Peyer's patch (tissue), 4 donors: ENCODE measurements at regions not wholly inside any gene's neighbourhood (a gene's known extent, or its start where the extent isn't known, plus 50 kb on each side); places are given as distances from the start of the nearest gene placed in this dataset.

Experiments
- DNase-seq, 3 donors: peaks; one replicate each; pipeline ENCODE4 v3.0.0-alpha.2; 2017 to 2019
- H3K27ac ChIP-seq, 4 donors: fragments of 200-600 bp; sonication (generic); one replicate each; pipeline ENCODE4 v1.5.1; 2016 to 2019
- H3K27me3 ChIP-seq, 2 donors: fragments of 200-600 bp; sonication (generic); one replicate each; pipeline ENCODE4 v1.5.1; 2019
- H3K36me3 ChIP-seq, 3 donors: fragments of 200-600 bp; sonication (generic); one replicate each; pipeline ENCODE4 v1.5.1; 2016 to 2019
- H3K4me1 ChIP-seq, 4 donors: fragments of 200-600 bp; sonication (generic); one replicate each; pipeline ENCODE4 v1.5.1; 2016 to 2019
- H3K4me3 ChIP-seq, 4 donors: fragments of 200-600 bp; sonication (generic); 1 replicate in 3 of 4; 2 replicates in 1 of 4; pipeline ENCODE4 v1.5.1; 2016 to 2019; ENCODE audit warnings: mild to moderate bottlenecking in 1 of 4
- H3K9me3 ChIP-seq, 4 donors: fragments of 200-600 bp; sonication (generic); one replicate each; pipeline ENCODE4 v1.5.1; 2016 to 2019; ENCODE audit warnings: mild to moderate bottlenecking in 1 of 4
- POLR2A ChIP-seq, 2 donors: fragments of 450-650 bp; IDR thresholded peaks; one replicate each; pipeline ENCODE4 v1.5.1; 2017; ENCODE audit warnings: antibody characterized with exemption in 2 of 2, mild to moderate bottlenecking in 2 of 2, moderate library complexity in 2 of 2
- TF ChIP-seq, protein P1 (sequence below), 6 experiments: fragments of 450-650 bp in 4 of 6; fragments of 200-600 bp in 2 of 6; sonication (generic) in 1 of 6; IDR thresholded peaks; one replicate each; pipeline ENCODE4 v1.5.1; 2017 to 2019; ENCODE audit warnings: antibody characterized with exemption in 6 of 6, mild to moderate bottlenecking in 3 of 6, moderate library complexity in 1 of 6

DNA sequence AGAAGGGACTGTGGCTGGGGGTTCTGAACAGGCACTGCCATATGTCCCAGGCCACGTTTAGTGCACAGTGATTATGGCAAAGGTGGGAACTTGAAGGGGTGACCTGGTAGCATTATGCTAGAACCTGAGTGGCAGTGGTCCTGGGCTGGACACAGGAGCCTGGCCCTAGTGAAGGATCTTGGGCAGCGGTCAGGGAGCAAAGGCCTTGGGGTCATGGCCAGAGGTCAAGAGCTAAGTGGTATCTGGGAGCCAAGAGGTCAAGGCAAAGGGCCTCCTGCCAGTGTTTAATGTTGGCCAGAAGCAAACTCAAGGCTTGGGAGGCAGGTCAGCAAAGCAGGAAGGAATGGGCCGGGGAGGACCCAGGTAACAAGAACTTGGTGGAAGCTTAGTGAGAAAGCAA lies 254.5 kb downstream of the CDH26 start:
- no peaks in the 10 kb centered on the region for H3K27me3 ChIP-seq
- no peaks in the 10 kb centered on the region for H3K4me1 ChIP-seq
- no peaks in the 10 kb centered on the region for H3K9me3 ChIP-seq
- TF ChIP-seq POLR2A (IDR thresholded peaks at IDR 0.05), result no peak
- TF ChIP-seq, protein P1, sequence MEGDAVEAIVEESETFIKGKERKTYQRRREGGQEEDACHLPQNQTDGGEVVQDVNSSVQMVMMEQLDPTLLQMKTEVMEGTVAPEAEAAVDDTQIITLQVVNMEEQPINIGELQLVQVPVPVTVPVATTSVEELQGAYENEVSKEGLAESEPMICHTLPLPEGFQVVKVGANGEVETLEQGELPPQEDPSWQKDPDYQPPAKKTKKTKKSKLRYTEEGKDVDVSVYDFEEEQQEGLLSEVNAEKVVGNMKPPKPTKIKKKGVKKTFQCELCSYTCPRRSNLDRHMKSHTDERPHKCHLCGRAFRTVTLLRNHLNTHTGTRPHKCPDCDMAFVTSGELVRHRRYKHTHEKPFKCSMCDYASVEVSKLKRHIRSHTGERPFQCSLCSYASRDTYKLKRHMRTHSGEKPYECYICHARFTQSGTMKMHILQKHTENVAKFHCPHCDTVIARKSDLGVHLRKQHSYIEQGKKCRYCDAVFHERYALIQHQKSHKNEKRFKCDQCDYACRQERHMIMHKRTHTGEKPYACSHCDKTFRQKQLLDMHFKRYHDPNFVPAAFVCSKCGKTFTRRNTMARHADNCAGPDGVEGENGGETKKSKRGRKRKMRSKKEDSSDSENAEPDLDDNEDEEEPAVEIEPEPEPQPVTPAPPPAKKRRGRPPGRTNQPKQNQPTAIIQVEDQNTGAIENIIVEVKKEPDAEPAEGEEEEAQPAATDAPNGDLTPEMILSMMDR (IDR thresholded peaks at IDR 0.05), result no peak
- H3K36me3 ChIP-seq, result no peaks in the 10 kb centered on the region
- no peak overlapping the region for H3K27ac ChIP-seq
- no peak for DNase-seq
- no peak overlapping the region for H3K4me3 ChIP-seq

DNA sequence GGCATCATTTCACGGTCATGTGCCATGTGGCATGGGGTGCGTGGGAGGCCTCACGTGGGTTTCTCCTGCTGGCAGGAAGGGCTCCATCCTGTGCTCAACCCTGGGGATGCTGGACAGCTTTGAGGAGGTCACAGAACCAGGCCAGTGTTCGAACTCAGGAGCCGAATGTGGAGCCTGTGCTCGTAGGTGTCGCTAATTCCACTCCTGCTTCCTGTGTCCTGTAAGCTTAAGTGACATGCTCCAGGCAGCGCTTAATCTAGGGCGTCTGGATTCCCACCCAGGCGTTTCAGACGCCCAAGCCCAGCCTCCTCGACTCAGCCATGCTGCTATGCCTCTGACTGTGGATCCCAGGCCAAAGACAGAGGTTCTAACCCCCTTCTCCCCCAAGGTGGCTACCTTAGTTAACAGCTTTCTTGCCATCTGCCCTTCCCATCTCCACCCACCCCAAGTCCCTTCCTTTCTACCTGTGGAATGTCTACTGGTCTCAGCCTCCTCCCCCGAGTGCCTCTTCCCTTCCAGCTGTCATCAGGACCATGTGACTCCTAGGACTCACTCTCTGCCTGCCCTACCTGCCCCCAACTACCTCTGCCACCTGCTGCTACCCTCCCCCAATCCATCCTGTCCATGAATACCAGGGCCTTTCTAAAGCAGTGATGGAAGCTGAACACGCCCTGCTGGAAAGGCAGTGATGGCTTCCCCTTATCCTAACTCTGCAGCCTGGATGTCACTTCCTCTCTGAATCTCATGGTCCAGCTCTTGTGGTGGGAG lies 255.1 kb downstream of the CDH26 start:
- no peak overlapping the region for H3K27ac ChIP-seq
- H3K4me3 ChIP-seq, result no peak overlapping the region
- no peak for TF ChIP-seq POLR2A (IDR thresholded peaks at IDR 0.05)
- TF ChIP-seq, protein P1 (IDR thresholded peaks at IDR 0.05), result no peak
- no peaks in the 10 kb centered on the region for H3K4me1 ChIP-seq
- H3K27me3 ChIP-seq, result no peaks in the 10 kb centered on the region
- no peaks in the 10 kb centered on the region for H3K36me3 ChIP-seq
- no peaks in the 10 kb centered on the region for H3K9me3 ChIP-seq
- no peak for DNase-seq

DNA sequence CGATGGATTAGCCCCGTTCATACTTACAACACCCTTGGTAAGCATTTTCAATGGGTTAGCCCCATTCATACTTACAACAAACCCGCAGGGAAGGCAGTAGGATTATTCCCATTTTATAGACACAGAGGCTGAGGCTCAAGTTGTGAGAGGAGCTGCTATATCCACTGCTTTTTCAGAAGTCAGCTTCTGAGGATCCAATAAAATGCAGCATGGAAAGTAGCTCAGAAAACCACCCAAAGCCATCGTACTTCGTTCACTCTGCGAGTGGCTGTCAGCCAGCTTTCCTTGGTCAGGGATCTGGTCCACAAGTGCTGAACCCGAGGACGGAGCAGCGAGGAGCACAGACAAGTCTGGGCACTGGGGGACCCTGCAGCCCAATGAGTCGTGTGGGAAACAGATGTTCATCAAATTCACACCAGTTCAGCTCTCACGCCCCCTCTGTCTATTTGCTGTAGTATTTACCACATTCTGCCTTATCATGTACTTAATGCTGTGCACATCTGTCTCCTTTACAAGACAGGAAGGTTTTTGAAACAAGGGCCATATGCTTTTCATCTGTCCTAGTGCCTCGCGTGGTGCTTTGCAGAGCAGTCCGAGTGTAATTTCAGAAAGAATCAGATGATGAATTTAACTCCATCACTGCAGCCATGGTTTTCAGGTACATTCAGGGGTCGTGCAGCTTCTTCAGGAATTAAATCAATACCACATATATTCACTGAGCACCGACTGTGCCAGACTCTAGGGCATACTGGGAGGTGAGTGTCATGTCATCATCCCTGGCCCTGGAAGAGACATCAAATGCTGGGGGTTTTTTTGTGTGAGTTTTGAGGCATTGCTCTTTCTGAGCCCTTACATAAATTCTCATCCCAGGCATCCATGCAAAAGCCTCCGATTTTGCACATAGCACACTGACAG lies 256.9 kb downstream of the CDH26 start:
- no peak for DNase-seq
- Histone ChIP-seq H3K27me3 (no peaks in the 10 kb centered on the region), H3K9me3 (no peaks in the 10 kb centered on the region), H3K36me3 (no peaks in the 10 kb centered on the region), H3K4me1 (no peaks in the 10 kb centered on the region), H3K27ac (no peak overlapping the region), H3K4me3 (no peak overlapping the region)
- TF ChIP-seq, protein P1 (IDR thresholded peaks at IDR 0.05), result no peak
- no peak for TF ChIP-seq POLR2A (IDR thresholded peaks at IDR 0.05)

DNA sequence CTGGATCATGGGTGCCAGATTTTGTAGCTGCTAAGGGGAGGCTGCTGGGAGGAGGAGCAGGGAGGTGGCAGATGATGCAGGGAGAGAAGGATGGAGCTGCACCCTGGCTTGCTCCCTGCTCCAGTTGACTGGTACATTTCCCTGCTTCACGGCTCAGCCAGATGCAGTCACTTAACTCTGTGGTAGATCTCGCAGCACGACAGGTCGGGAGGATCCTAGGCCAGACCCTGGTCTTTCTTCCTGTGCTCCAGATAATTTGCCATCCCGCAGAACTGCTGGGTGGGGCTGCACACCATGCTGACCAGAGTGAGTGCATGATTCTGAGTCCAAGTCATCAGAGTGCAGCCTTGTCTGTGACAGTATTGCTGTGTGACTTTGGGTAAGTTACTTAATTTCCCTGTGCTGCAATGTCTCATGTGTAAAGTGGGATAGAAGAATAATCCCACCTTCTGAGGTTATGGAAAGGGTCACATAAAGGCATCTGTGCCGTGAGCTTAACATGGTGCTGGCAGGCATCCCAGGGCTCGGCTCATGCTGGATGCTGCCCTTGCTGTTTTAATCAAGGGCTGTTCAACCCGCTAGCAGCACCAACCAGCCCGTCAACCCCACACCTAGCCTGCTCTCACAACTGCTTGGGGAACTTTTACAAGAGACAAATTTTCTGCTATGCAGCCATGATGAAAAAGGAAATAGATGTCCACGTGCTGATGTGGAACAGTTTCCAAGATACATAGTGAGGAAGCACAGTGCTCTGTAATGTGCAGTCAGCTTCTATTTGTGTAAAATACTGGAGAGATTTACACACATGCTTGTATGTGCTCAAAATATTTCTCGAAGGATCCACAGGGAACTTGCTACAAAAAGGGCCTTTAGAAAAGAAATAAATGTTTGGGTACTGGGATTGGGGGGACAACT lies 257.9 kb downstream of the CDH26 start:
- H3K4me1 ChIP-seq, result no peaks in the 10 kb centered on the region
- no peak for TF ChIP-seq POLR2A (IDR thresholded peaks at IDR 0.05)
- TF ChIP-seq, protein P1 (IDR thresholded peaks at IDR 0.05), result no peak

DNA sequence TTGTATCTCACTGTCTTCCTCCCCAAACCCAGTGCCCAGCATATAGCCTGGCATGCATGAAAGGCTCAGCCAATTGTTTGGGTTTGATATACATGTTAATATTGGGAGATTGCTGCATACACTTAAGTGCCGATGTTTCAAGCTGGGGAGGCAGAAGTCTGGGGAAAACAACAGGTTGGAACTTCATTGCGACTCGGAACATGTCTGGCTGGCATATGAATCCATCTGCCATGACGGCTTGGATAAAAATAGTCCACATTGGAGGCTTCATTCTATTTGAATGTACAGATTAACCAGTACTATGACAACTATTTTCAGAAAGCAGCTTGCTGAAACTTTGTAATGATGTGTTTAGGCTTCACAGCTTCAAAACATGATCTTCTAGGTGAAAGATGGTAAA lies 261.0 kb downstream of the CDH26 start:
- Histone ChIP-seq H3K4me3 (no peak overlapping the region), H3K36me3 (no peaks in the 10 kb centered on the region), H3K4me1 (no peaks in the 10 kb centered on the region), H3K27ac (no peak overlapping the region), H3K27me3 (no peaks in the 10 kb centered on the region), H3K9me3 (no peaks in the 10 kb centered on the region)
- no peak for DNase-seq
- TF ChIP-seq POLR2A (IDR thresholded peaks at IDR 0.05), result no peak
- TF ChIP-seq, protein P1 (IDR thresholded peaks at IDR 0.05), result no peak

More for the DNA sequence above, 257.9 kb downstream of the CDH26 start:
- no peak for DNase-seq
- H3K4me3 ChIP-seq, result no peak overlapping the region
- H3K9me3 ChIP-seq, result no peaks in the 10 kb centered on the region
- no peaks in the 10 kb centered on the region for H3K36me3 ChIP-seq
- no peaks in the 10 kb centered on the region for H3K27me3 ChIP-seq
- H3K27ac ChIP-seq, result no peak overlapping the region
